RWPE1 (cell line): ENCODE measurements at regions not wholly inside any gene's neighbourhood (a gene's known extent, or its start where the extent isn't known, plus 50 kb on each side); places are given as distances from the start of the nearest gene placed in this dataset.

Experiments
- CTCF ChIA-PET: fragments of 350-600 bp; sonication (Branson Sonifier 250); formaldehyde crosslinking; extraction: SDS; loops from one replicate; lab custom pipeline; 2021; lab: Yijun Ruan, JAX
- POLR2A ChIA-PET: fragments of 400-600 bp; formaldehyde crosslinking; extraction: SDS; loops from one replicate; lab custom pipeline; 2020; ENCODE audit warnings: antibody characterized with exemption; ENCODE audit not compliant: low non-redundant PET; lab: Yijun Ruan, JAX
- DNase-seq: peaks from one replicate; pipeline ENCODE4 v3.0.0; 2012; ENCODE audit warnings: low spot score
- H3K27ac ChIP-seq: fragments of 450-650 bp; 2 replicates; pipeline ENCODE4 v1.5.1; 2017
- CTCF ChIP-seq: fragments of 450-650 bp; conservative IDR thresholded peaks from 2 replicates; pipeline ENCODE4 v1.5.1; 2017; ENCODE audit warnings: low read depth, mild to moderate bottlenecking

- ChIA-PET POLR2A (no interaction called here), CTCF (interaction anchor here (0.7 kb wide), 1 partner anchor 10 kb away, joined by 4 read pairs; no protein-coding TSS in a partner anchor)
- no peak for DNase-seq
- TF ChIP-seq CTCF = no peak
- H3K27ac ChIP-seq = no peak overlapping the region
These were observed 1016.8 kb downstream of the NTRK3 start for GRCh38 chr15:87239582-87240230.

GRCh38 chr15:87238451-87239068, 1018.0 kb downstream of the NTRK3 start:
- ChIA-PET CTCF (no interaction called here), POLR2A (no interaction called here)
- no peak overlapping the region for H3K27ac ChIP-seq
- no peak for DNase-seq
- TF ChIP-seq CTCF = no peak

- DNase-seq = no peak
- ChIA-PET CTCF (no interaction called here), POLR2A (no interaction called here)
- H3K27ac ChIP-seq = no peak overlapping the region
- TF ChIP-seq CTCF = no peak
These were observed 1028.1 kb downstream of the NTRK3 start for GRCh38 chr15:87228460-87228859.

GRCh38 chr15:87227846-87228245, 1028.7 kb downstream of the NTRK3 start:
- DNase-seq = no peak
- TF ChIP-seq CTCF = no peak
- CTCF ChIA-PET = no interaction called here
- POLR2A ChIA-PET = no interaction called here
- H3K27ac ChIP-seq = no peak overlapping the region

- TF ChIP-seq CTCF = no peak
- no peak overlapping the region for H3K27ac ChIP-seq
- ChIA-PET CTCF (no interaction called here), POLR2A (no interaction called here)
- DNase-seq = no peak
These were observed 1031.1 kb downstream of the NTRK3 start for GRCh38 chr15:87225436-87225835.

GRCh38 chr15:87224404-87224803, 1032.1 kb downstream of the NTRK3 start:
- no peak for TF ChIP-seq CTCF
- POLR2A ChIA-PET = no interaction called here
- CTCF ChIA-PET = no interaction called here
- DNase-seq = no peak
- no peak overlapping the region for H3K27ac ChIP-seq
